AML-193 (cell line): ENCODE measurements at regions not wholly inside any gene's neighbourhood (a gene's known extent, or its start where the extent isn't known, plus 50 kb on each side); places are given as distances from the start of the nearest gene placed in this dataset.

Source experiments
- DNase-seq, 2 experiments: peaks; one replicate each; lab custom pipeline; 2025; lab: John Stamatoyannopoulos, UW

DNA sequence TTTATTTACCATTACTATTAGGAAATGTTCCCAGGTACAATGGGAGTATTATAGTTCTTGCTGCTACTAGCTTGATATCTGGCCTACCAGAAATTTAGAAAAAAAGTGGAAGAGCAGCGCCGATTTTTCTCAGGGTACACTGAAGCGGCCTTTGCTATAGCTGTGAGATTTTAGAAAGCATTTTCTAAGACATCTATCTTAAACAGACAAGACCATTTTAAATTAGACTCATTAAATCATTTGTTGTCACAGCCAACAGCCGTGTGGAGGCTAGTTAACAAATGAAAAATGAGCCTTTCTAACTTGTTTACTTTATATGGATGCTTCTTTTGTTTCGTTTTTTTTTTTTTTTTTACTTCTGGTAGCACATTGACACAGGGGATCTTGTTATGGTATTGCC lies 183.2 kb upstream of the ZRANB2 start:
- no peak for DNase-seq

- no peak for DNase-seq
Observed at GRCh38 chr1:71262970-71263369, 182.1 kb upstream of the ZRANB2 start.

DNA sequence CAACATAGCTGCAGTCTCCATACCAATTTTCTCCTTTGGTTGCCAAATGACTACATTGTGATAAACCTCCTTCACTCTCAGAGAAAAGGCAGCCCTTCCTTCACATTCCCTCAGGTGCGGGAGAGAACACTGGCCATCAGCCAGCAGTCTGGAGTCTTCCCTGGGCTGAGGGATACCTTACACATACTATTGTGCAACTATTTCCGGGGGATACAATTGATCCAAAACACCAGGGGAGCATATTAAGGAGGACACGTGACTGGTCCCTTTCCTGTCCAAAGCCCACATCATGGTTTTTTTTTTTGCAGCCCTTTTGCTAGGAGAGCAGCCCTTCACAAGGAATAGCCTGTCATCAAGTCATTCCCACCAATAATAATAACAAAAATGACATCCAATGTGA lies 172.1 kb upstream of the ZRANB2 start:
- DNase-seq: no peak

DNA sequence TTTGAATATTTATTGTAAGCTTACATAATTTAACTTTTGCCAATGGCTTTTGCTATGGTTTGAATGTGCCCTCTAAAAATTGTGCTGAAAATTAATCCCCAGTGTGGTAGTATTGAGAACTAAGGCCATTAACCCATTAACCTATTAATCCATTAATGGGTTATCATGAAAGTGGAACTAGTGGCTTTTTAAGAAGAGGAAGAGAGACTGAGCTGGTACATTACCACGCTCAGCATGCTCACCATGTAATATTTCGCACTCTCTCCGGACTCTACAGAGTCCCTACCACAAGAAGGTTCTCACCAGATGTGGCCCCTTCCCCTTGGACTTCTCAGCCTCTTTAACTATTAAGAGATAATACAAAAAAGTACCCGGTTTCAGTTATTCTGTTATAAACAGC lies 164.4 kb upstream of the ZRANB2 start:
- no peak for DNase-seq

DNA sequence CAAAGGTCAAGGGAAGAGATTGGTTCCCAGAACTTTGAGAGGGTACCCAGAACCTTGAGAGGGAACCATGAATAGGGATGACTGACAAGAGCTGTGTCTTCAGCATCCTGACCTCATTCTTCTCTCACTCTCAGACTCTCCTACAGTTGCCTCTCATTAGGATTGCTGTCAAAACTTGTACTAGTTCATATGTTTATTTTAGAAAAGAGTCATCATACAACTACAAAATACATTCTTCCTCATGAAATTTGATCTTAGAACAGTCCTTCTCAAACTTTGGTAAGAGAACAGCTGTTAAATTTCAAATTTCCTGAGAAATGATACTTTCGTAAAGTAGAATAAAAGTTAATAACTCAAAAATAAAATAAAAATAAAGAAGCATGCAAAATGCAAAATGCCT lies 161.4 kb upstream of the ZRANB2 start:
- DNase-seq: no peak

GRCh38 chr1:71240656-71241055 lies 159.8 kb upstream of the ZRANB2 start:
- DNase-seq: no peak

- no peak for DNase-seq
Observed at GRCh38 chr1:71236503-71236902, 155.7 kb upstream of the ZRANB2 start.

DNA sequence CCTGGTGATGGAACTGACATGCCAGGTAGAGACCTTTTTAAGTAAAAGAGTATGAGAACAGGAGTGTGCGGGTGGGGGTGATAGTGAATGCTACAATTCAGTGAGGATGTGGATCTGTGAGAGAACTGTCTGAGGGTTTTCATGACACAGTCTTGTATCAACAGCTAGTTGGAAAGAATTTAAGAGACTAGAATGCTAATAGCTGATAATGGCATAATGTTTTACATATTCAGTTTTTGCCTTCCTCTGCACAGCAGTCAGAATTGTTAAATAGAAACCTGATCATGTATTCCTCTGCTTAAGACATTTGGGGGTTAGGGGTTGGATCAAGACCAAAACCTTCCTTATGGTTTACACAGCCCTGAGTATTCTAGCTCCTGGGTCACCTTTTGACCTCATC lies 152.8 kb upstream of the ZRANB2 start:
- no peak for DNase-seq

GRCh38 chr1:71232786-71233185 lies 152.0 kb upstream of the ZRANB2 start:
- no peak for DNase-seq

- DNase-seq: no peak
Observed at GRCh38 chr1:71232166-71232763, 151.4 kb upstream of the ZRANB2 start.

DNA sequence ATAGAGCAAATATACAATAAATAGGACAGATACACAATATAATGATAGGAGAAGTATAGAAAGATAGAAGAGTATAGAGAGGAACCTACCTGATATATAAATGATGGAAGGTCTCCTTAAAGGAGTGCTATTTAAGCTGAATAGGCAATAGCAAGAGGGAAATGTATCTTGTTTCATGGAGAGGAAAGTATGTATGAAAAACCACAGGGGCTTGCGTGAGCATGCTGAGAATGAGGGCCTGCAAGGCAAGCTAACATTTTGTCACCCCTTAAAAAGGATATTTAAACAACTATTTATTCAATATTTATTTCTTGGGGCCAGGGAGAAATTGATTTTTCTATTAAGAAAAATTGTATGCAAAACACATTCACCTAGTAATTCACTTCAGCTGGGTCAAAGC lies 150.9 kb upstream of the ZRANB2 start:
- no peak for DNase-seq

DNA sequence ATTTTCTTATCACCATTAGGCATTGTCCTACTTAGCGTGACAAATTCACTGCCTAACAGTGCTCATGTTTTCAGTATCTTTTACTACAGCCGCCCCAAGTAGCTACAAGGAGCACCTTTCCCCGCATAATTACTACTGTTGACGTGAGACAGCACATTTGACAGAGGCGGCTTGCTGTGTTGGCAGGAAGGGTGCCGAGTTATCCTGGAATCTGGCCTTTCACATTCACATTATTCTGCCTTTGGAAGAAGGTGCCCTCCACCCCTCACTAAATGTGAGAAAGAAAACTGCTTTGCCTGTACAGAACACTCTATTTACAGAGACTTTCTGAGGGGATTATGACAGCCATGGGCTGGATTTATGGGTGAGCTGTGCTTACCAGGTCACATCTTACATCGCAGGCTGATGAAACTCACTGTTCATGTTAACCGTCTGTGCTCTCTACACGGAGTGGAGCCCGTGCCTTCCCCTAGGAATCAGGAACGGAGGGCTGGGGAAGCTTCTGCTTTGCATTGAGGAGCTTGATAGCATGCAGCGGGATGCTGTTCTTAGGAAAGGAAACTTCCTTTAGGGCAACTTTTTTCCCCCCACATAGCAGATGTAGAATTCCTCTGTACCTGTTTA lies 148.0 kb upstream of the ZRANB2 start:
- no peak for DNase-seq

DNA sequence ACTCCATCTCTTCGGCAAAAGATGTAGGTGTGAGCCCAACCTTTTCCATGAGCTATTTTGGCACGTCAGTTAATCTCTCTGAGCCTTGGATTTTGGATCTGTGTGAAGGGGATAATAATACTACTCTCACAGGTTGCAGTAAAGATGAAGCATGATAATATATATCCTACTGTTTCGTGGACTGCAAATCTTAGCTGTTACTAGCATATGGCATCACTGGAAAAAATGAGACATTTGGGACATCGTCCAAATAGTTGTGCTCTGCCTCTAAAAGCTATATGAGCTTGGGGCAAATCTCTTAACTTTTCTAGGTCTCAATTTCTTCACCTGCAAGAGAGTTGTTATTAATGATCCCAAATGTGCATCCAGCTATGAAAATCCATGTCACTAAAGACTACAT lies 147.4 kb upstream of the ZRANB2 start:
- DNase-seq: no peak

- no peak for DNase-seq
Observed at GRCh38 chr1:71224741-71225377, 144.0 kb upstream of the ZRANB2 start.

- no peak for DNase-seq
Observed at GRCh38 chr1:71223641-71224340, 143.0 kb upstream of the ZRANB2 start.

DNA sequence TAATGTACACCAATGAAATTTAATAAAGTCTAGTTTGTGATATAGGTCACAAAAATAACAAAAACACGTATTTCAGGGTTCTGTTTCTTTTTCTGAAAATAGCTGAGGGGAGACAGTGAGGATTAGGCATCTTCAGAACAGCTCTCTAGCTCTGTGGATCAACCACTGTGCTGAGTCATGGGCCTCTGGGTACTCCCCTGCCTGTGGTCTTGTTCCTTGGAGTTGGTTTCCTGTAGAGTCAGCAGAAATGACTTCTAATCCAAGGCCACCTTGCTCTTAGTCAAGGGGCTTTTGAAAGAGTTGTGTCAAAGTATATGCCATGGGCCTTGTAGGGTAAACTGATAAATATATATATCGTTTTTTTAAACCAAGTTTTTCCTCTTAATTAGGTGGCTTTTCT lies 141.8 kb upstream of the ZRANB2 start:
- no peak for DNase-seq

DNA sequence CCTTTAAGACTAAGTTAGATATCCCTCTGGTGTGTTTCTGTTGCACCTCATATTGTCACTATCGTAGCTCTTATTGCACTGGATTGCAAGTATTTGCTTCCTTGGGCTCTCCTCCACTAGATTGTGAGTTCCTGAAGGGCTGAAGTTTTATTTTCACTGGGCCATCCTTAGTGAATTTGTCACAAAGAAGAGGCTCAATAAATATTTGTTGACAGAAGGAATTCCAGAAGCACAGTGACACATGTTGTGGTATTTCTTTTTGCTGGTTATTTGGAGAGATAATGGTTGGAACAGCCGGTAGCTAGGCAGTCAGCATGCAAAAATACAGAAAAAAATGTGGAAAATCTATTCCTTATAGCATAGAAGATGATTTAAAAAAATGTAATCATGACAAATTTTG lies 129.9 kb upstream of the ZRANB2 start:
- no peak for DNase-seq

- DNase-seq: no peak
Observed at GRCh38 chr1:71203241-71203640, 122.4 kb upstream of the ZRANB2 start.

DNA sequence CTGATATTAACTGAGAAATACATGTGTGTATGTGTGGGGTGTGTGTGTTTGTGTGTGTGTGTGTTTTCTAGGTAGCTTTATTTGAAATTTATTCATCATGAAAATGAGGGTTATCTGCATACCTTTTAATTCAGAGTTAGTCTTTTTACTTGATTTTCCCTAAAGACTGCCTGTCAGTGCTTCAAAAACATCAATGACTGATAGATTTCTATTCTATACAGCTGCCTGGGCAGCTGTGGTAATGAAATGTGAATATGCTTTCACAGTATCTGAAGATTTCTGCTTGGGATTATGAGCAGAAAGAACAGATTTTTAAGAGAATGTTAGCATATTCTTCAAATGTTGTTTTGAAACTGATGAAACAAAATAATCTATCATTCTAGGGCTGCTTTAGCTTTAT lies 119.7 kb upstream of the ZRANB2 start:
- no peak for DNase-seq

DNA sequence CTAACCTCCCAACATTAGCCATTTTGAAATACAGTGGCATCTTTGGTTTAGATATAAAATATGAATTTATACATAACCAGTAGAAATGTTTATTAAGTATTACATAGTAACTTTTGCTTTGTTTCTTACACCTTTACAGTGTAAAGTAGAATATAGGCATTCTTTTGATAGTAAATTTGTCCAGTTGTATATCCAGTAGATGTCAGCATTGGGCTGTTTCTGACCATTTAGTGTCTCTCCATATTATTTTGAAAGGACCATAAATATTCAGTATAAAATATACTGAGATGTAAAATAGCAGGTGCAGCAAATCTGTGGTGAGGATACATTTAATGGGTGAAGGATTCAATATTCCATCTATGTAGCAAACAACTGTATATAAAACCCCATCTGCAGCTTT lies 115.8 kb upstream of the ZRANB2 start:
- DNase-seq: peak; percentile 17 to 41

GRCh38 chr1:71193153-71193552 lies 112.3 kb upstream of the ZRANB2 start:
- DNase-seq: no peak

DNA sequence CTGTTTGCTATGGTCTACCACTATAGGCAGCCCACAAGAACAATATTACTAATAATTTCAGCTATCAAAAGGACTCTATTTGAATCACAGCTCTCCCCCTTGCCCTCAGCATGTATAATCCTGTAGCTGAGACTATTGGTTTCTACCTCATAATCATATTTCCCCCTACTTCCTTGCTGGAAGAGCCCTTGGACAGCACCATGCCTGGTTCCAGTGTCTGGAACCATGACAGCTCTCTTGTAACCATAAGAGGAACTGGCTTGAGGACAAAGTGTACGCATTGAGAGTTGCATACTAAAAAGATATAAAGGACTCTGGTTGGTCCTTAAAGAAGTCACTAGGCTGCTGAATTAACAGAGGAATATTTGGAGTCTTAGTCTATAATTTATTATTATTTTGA lies 110.7 kb upstream of the ZRANB2 start:
- DNase-seq: no peak

DNA sequence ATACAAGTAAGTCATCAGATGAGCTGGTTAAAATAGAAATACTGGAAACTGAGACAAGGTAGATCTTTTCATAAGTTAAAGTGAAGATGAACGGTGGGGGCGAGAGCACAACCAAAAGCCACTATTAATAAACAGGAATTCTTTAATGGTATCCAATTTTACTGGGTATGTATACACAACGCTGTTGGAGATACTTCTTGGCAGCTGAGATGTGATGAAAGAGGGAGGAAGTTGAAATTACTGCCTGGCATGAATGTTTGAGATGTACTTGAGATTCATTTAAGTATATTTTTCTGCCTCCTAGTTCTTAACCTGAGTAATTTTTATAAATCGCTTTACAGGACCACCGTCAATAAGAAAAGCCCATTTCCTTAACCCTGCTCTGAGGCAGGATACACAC lies 110.0 kb upstream of the ZRANB2 start:
- DNase-seq: no peak
